HFFc6 (cell line): ENCODE measurements at regions not wholly inside any gene's neighbourhood (a gene's known extent, or its start where the extent isn't known, plus 50 kb on each side); places are given as distances from the start of the nearest gene placed in this dataset.

ENCODE experiments used
- DNase-seq: peaks from one replicate; pipeline ENCODE4 v3.0.0-alpha.2; 2018
- H3K27ac Mint-ChIP-seq: 2 replicates; pipeline ENCODE4 v1.8.0; 2020; ENCODE audit warnings: mild to moderate bottlenecking, mixed read lengths
- H3K27me3 Mint-ChIP-seq: 2 replicates; pipeline ENCODE4 v1.8.0; 2021; ENCODE audit warnings: mild to moderate bottlenecking, moderate library complexity, mixed read lengths; ENCODE audit not compliant: insufficient read depth
- H3K36me3 Mint-ChIP-seq: 2 replicates; pipeline ENCODE4 v1.8.0; 2021; ENCODE audit warnings: low read depth, mixed read lengths
- H3K4me1 Mint-ChIP-seq: 2 replicates; pipeline ENCODE4 v1.8.0; 2020; ENCODE audit warnings: low read depth, mixed read lengths
- H3K4me3 Mint-ChIP-seq: 2 replicates; pipeline ENCODE4 v1.8.0; 2020; ENCODE audit warnings: mild to moderate bottlenecking, moderate library complexity, mixed read lengths
- H3K9me3 Mint-ChIP-seq: 2 replicates; pipeline ENCODE4 v1.8.0; 2020; ENCODE audit warnings: mild to moderate bottlenecking, mixed read lengths
- CTCF ChIP-seq: fragments of 200-600 bp; sonication (generic); IDR thresholded peaks from 2 replicates; pipeline ENCODE4 v1.5.0; 2021; ENCODE audit warnings: antibody characterized with exemption, mild to moderate bottlenecking

GRCh38 chr6:50457351-50457750, 256.0 kb upstream of the TFAP2D start:
- no peaks in the 10 kb centered on the region for H3K36me3 Mint-ChIP-seq
- H3K9me3 Mint-ChIP-seq = peaks cover 28% of the 10 kb centered on the region
- no peak for DNase-seq
- TF ChIP-seq CTCF = no peak
- H3K27me3 Mint-ChIP-seq = no peaks in the 10 kb centered on the region
- no peak overlapping the region for H3K27ac Mint-ChIP-seq
- no peaks in the 10 kb centered on the region for H3K4me1 Mint-ChIP-seq
- no peak overlapping the region for H3K4me3 Mint-ChIP-seq

- TF ChIP-seq CTCF = no peak
- Mint-ChIP-seq H3K27ac (no peak overlapping the region), H3K4me1 (no peaks in the 10 kb centered on the region), H3K4me3 (no peak overlapping the region), H3K36me3 (no peaks in the 10 kb centered on the region), H3K27me3 (no peaks in the 10 kb centered on the region), H3K9me3 (peaks cover 7% of the 10 kb centered on the region; the same call in 1 of the 2 replicates)
- no peak for DNase-seq
Measured at GRCh38 chr6:50461696-50462095, 251.6 kb upstream of the TFAP2D start.

- peaks cover 8% of the 10 kb centered on the region for H3K9me3 Mint-ChIP-seq
- DNase-seq = no peak
- no peak overlapping the region for H3K27ac Mint-ChIP-seq
- no peaks in the 10 kb centered on the region for H3K36me3 Mint-ChIP-seq
- no peak overlapping the region for H3K4me3 Mint-ChIP-seq
- H3K4me1 Mint-ChIP-seq = no peaks in the 10 kb centered on the region
- no peaks in the 10 kb centered on the region for H3K27me3 Mint-ChIP-seq
- no peak for TF ChIP-seq CTCF
Measured at GRCh38 chr6:50463931-50464330, 249.4 kb upstream of the TFAP2D start.

GRCh38 chr6:50467931-50468330, 245.4 kb upstream of the TFAP2D start:
- Mint-ChIP-seq H3K27ac (no peak overlapping the region), H3K36me3 (no peaks in the 10 kb centered on the region), H3K9me3 (peaks cover 22% of the 10 kb centered on the region), H3K4me1 (no peaks in the 10 kb centered on the region), H3K4me3 (no peak overlapping the region), H3K27me3 (no peaks in the 10 kb centered on the region)
- no peak for DNase-seq
- no peak for TF ChIP-seq CTCF

- peaks cover 37% of the 10 kb centered on the region for H3K9me3 Mint-ChIP-seq
Measured at GRCh38 chr6:50471041-50471440, 242.3 kb upstream of the TFAP2D start.

More at GRCh38 chr6:50471041-50471440, 242.3 kb upstream of the TFAP2D start:
- DNase-seq = no peak
- TF ChIP-seq CTCF = no peak
- H3K4me1 Mint-ChIP-seq = no peaks in the 10 kb centered on the region
- no peak overlapping the region for H3K4me3 Mint-ChIP-seq
- H3K36me3 Mint-ChIP-seq = no peaks in the 10 kb centered on the region
- H3K27me3 Mint-ChIP-seq = no peaks in the 10 kb centered on the region
- H3K27ac Mint-ChIP-seq = no peak overlapping the region
